ENCODE measurements at regions not wholly inside any gene's neighbourhood (a gene's known extent, or its start where the extent isn't known, plus 50 kb on each side); places are given as distances from the start of the nearest gene placed in this dataset.

DNA sequence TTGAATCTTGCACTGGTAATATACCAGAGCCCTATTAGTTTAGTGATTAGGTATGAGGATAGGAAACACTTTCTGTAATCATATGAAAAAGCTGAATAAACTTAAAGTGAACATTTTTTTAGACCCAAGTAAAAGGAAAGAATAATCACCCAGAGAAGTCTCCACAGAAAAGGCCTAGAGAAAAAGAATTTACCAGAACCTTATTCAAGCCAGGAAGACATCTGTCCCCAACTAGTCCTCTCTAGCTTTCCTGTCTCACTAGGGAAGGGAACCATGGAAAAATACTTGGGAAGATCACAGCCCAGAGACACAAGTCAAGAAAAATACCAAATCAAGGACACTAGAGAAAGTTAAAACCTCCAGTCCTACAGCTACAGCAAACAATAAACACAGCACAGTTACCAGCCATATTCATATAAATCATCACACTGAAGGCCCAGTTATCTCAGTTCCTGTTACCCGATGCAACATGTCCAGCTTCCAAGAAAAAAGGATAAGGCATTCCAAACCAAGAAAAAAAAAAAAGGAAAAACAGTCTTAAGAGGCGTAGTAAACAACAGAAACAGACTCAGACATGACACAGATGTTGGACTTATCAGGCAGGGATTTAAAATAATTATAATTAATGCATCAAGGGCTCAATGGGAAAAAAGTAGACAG is 461.5 kb downstream of the IRS1 start:
- TF ChIP-seq, protein P1, sequence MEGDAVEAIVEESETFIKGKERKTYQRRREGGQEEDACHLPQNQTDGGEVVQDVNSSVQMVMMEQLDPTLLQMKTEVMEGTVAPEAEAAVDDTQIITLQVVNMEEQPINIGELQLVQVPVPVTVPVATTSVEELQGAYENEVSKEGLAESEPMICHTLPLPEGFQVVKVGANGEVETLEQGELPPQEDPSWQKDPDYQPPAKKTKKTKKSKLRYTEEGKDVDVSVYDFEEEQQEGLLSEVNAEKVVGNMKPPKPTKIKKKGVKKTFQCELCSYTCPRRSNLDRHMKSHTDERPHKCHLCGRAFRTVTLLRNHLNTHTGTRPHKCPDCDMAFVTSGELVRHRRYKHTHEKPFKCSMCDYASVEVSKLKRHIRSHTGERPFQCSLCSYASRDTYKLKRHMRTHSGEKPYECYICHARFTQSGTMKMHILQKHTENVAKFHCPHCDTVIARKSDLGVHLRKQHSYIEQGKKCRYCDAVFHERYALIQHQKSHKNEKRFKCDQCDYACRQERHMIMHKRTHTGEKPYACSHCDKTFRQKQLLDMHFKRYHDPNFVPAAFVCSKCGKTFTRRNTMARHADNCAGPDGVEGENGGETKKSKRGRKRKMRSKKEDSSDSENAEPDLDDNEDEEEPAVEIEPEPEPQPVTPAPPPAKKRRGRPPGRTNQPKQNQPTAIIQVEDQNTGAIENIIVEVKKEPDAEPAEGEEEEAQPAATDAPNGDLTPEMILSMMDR (IDR thresholded peaks at IDR 0.05): no peak
- TF ChIP-seq POLR2A (IDR thresholded peaks at IDR 0.05): no peak

Data from testis (tissue), 2 donors.